ENCODE measurements at regions not wholly inside any gene's neighbourhood (a gene's known extent, or its start where the extent isn't known, plus 50 kb on each side); places are given as distances from the start of the nearest gene placed in this dataset.

DNA sequence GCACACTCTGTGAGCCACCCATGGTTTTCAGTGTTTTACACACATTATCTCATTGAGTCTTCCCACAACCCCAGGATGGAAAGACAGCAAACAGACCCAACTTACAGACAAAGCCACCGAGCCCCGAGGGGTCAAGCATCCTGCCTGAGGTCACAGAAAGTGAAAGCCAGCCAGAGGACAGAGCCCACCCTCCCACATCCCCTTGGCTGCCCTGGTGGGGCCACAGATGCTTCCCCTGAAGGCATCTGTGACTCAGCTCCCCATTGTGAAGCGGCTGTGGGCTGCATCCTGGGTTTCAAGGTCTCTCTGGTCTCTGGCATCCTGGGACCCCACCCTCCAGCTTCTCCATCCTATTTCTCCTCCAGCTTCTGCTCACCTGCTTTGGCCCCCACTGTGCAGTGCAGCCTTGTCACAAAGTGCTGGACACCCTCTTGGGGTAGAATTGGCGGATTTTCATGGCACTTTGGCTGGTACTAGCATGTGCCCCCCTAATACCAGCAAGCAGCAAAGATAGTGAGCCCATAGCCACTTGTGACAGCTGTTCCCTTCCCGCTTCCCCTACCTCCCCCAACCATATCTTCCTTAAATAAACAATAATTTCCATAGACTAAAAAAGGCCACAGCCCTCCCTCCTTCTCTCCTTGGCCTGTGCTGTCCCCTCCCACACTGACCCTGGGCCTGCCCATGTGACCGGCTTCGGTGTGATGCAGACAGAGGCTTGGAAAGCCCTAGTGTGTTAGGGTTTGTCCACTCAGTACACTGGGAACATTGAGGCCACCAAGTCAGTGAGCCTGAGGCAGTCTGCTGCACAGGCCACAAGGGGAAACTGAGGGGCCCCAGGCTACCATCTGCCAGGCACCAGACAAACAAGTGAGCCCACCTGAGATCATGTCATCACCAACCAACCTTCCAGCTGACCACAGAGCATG lies 53.9 kb upstream of the SHISAL1 start:
- DNase-seq, result no peak

DNA sequence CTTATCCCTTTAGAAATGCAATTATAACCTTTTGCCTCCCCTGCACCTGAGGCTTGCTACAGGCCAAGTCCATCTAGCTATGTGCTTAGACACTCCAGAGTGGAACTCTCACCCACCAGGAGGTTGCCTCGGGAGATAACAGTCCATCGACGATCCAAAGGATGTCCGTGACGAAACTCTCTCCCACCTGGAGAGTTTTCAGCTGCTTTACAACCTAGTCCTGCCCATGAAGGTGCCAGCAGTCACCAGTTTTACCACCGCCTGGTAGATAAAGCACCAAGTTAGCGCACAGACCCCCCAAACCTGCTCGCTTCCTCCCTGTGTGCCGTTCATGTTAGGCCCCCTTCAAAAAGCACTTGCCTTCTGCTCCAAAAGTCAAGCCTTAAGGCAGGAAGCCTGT lies 53.1 kb upstream of the SHISAL1 start:
- no peak for DNase-seq

DNA sequence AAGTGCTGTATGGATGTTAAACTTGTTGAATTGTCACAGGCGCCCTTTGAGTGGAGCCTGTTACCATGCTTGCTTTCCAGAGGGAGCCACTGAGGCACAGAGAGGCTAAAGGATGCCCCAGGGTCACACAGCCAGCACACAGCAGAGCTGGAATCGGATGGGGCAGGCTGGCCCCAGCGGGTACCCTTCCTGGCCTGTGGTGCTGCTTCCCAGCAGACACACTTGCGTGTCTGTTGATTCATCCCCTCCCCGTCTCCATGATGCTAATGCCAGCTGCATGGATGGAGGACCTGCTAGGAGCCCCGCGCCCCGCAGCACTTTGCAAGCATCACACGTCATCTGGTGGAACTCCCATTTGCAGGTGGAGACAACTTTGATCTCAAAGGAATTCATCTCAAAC lies 52.4 kb upstream of the SHISAL1 start:
- no peak for DNase-seq

DNA sequence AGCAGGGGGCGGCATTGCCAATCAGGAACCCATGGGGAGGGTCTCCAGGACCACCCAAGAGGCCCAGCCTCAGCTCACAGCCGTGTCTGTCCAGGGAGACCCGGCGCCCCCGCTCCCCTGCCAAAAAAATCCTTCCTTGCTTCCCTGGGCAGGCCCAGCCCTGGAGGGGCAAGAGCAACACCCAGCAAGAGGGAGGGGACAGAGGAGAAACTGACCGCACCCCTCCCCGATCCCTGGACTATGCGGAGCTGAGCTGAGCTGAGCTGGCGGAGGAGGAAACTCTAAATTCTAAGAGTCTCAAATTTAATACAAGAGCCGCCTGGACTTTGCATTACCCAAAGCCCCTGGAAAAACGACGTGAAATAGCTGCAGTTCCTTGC lies 52.0 kb upstream of the SHISAL1 start:
- no peak for DNase-seq

DNA sequence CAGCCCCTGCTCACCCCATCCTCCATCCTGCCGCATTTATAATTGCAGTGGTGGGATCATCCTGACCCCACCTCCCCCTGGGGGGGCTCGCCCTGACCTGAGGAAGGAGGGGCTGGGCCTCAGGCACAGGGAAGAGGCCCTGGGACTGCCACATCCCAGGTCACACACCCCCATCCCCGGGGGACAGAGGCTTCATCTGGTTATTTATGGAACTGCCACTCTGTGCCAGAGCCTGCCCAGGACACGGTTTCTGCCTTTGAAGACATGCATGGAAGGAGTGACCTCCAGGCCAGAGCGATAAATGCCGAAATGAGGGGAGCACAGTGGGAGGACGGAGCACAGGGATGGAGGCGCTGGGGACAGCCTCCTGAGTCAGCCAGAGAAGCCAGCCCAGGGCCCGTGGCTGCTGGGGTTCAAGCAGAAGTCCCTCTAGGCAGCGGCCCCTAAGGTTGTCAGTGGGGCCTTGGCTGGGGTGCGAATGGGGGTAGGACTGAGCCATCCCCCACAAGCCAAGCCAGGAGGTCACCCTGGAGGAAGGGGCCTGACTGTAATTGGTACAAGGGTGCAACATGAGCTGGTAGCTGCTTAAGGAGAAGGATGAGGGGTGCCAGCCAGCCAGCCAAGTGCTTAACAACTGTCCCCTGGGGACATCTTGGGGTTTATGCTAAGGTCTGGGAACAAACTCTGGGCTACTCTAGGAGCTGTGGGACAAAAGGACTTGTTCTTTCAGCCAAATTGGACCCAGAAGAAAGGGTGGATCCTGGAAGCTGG lies 51.4 kb upstream of the SHISAL1 start:
- DNase-seq, result no peak

DNA sequence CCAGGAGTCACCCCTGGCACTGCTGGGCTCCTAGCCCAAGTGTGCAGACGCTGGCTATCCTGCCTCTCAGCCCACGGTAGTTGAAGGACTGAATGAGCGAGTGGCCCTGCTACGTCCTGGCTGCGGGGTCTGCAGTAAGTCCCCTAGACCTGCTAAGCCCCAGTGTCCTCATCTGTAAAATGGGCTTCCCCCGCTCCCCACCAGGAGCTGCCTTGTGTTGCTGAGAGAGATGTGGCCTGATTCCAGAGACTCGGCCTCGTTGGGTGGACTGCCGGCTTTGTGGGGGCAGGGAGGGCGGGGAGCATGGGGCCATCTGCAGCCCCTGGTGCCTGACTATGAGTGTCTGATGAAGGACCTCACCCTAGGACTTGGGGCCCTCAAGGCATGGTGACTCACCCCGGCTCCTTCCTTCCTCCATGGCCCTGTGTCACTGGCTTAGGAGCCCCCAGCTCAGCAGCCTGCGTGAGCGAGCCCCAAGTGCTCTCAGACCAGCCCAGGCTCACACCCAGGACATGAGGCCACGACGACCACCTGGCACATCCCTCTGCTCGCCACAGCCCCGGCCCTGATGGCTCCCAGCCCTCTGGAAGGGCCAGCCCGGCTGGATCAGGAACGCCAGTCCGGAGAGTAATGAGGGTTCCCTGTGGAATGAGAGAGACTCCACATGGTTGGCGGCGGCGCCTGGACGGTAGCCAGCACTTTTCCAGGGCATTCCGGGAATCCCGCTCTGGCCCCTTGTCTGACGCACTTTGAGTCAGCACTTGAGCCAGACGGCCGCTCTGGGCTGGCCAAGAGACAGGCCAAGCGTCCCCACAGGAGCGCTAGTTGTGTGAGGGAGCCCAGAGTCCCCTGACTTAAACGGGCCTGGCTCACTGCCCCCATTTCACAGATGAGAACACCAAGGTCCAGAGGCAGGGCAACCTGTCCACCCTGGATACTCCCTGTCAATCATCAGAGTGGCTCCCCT lies 50.5 kb upstream of the SHISAL1 start:
- DNase-seq, result peak; percentile 94

DNA sequence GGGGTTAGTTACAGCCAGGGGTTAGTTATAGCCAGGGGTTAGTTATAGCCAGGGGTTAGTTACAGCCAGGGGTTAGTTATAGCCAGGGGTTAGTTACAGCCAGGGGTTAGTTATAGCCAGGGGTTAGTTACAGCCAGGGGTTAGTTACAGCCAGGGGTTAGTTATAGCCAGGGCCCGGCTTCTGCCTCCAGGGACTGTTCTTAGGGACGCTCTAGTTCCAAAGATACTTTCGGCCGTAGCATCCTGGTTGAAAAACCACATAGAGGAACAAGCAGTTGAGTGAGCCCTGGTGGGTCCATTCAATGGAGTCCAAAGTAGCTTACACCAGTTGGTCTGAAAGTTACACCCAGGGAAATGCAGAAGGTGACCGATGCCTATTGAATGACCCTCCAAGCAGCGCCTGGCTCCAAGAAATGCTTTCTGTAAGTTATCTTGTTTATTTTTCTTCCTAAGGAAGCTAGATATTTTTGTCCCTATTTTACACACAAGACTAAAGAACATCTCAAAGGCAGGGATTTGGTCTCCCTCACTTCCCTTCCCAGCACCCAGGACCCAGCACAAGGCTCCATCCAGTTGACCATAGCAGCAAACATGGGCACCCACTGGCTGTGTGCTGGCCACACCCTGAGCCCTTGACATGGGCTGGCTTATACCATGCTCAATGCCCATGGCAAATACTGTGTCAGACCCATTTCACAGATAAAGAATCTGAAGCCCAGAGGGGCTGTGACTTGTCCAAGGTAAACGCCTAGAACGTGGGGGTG lies 49.7 kb upstream of the SHISAL1 start:
- no peak for DNase-seq

Data from fibroblast of skin of abdomen (primary cell).